H1 (cell line): ENCODE measurements at regions not wholly inside any gene's neighbourhood (a gene's known extent, or its start where the extent isn't known, plus 50 kb on each side); places are given as distances from the start of the nearest gene placed in this dataset.
"Not testable (repeated sequence)": the region's sequence is repeated elsewhere in the genome, so short reads cannot be mapped to it uniquely, and the experiment has no call there.

Experiments
- CTCF ChIA-PET: fragments of 300-600 bp; sonication (Branson Sonifier 250); formaldehyde crosslinking; loops from one replicate; lab custom pipeline; 2021; ENCODE audit not compliant: partially characterized antibody; lab: Charles Lee
- POLR2A ChIA-PET: fragments of 300-600 bp; sonication (Branson Sonifier 250); formaldehyde crosslinking; loops from one replicate; lab custom pipeline; 2021; ENCODE audit warnings: inconsistent platforms; ENCODE audit not compliant: partially characterized antibody; lab: Charles Lee
- DNase-seq, 2 experiments: peaks; one replicate each; pipeline versions ENCODE4 v3.0.0 to v3.0.0-alpha.2; 2010 to 2022; ENCODE audit warnings: low spot score in 2 of 2, low read depth in 1 of 2, mixed read lengths in 1 of 2
- FAIRE-seq: peaks from 2 replicates; lab custom pipeline; 2011; peaks lifted over from hg19 to GRCh38; lab: Jason Lieb, UNC
- H2AFZ ChIP-seq: 2 replicates; pipeline ENCODE4 v1.8.1; 2012; ENCODE audit warnings: low read length, inconsistent platforms
- H2AK5ac ChIP-seq: 2 replicates; pipeline ENCODE4 v1.6.1; 2013; ENCODE audit warnings: low read depth, low read length
- H2BK120ac ChIP-seq: replicated peaks from 2 replicates; pipeline ENCODE3; 2013; ENCODE audit warnings: low read depth, low read length, inconsistent platforms
- H2BK12ac ChIP-seq: 2 replicates; pipeline ENCODE4 v1.6.1; 2013; ENCODE audit warnings: low read depth, low read length
- H2BK15ac ChIP-seq: 2 replicates; pipeline ENCODE4 v1.6.1; 2013; ENCODE audit warnings: low read length
- H2BK20ac ChIP-seq: 2 replicates; pipeline ENCODE4 v1.6.1; 2013; ENCODE audit warnings: low read length
- H2BK5ac ChIP-seq: 2 replicates; pipeline ENCODE4 v1.6.1; 2013; ENCODE audit warnings: low read depth, low read length
- H3K14ac ChIP-seq: 2 replicates; pipeline ENCODE4 v1.6.1; 2013; ENCODE audit warnings: inconsistent platforms; ENCODE audit not compliant: insufficient read length
- H3K18ac ChIP-seq: 2 replicates; pipeline ENCODE4 v1.6.1; 2013; ENCODE audit warnings: low read length; ENCODE audit errors: extremely low read depth
- H3K23ac ChIP-seq: 2 replicates; pipeline ENCODE4 v1.6.1; 2013; ENCODE audit warnings: inconsistent platforms; ENCODE audit not compliant: insufficient read length
- H3K23me2 ChIP-seq: 2 replicates; pipeline ENCODE4 v1.6.1; 2013; ENCODE audit warnings: low read depth, low read length
- H3K27ac ChIP-seq: 2 replicates; pipeline ENCODE4 v1.6.1; 2011; ENCODE audit warnings: low read depth, low read length, inconsistent platforms
- H3K27me3 ChIP-seq, 4 experiments: replicated peaks in 1 of 4; 1 replicate in 1 of 4; 2 replicates in 3 of 4; pipeline versions ENCODE4 v1.6.1 to v1.8.1; 2011 to 2013; ENCODE audit warnings: low read length in 3 of 4, mild to moderate bottlenecking in 3 of 4, inconsistent platforms in 2 of 4, mixed read lengths in 2 of 4, moderate library complexity in 1 of 4; ENCODE audit not compliant: control insufficient read depth in 3 of 4, insufficient read depth in 3 of 4; ENCODE audit errors: extremely low read depth in 1 of 4
- H3K36me3 ChIP-seq, 4 experiments: 2 replicates each; pipeline versions ENCODE4 v1.6.1 to v1.8.1; 2011 to 2013; ENCODE audit warnings: mild to moderate bottlenecking in 4 of 4, low read length in 3 of 4, moderate library complexity in 2 of 4, control low read depth in 1 of 4, inconsistent platforms in 1 of 4; ENCODE audit not compliant: insufficient read depth in 4 of 4, control insufficient read depth in 2 of 4
- H3K4ac ChIP-seq: replicated peaks from 2 replicates; pipeline ENCODE3; 2013; ENCODE audit warnings: low read length, low read depth, mixed read lengths, inconsistent platforms; ENCODE audit not compliant: insufficient read length
- H3K4me1 ChIP-seq, 4 experiments: replicated peaks in 1 of 4; 1 replicate in 1 of 4; 2 replicates in 3 of 4; pipeline versions ENCODE4 v1.6.1 to v1.8.1; 2011 to 2013; ENCODE audit warnings: low read length in 3 of 4, inconsistent platforms in 2 of 4, mixed read lengths in 1 of 4; ENCODE audit not compliant: insufficient read depth in 4 of 4, control insufficient read depth in 3 of 4
- H3K4me2 ChIP-seq, 2 experiments: 2 replicates each; pipeline versions ENCODE4 v1.6.1 to v1.8.1; 2011 to 2013; ENCODE audit warnings: low read depth in 2 of 2, low read length in 2 of 2, control low read depth in 1 of 2, inconsistent platforms in 1 of 2, mild to moderate bottlenecking in 1 of 2; ENCODE audit not compliant: insufficient read depth in 1 of 2
- H3K4me3 ChIP-seq, 4 experiments: fragments of 200-600, 300-600 bp in 1 of 4; sonication (generic), shearing (Covaris generic), sonication (Bioruptor Twin) in 1 of 4; 2 replicates each; pipeline versions ENCODE4 v1.5.1 to v1.8.1; 2011 to 2016; ENCODE audit warnings: low read length in 4 of 4, low read depth in 3 of 4, control low read depth in 2 of 4, inconsistent platforms in 2 of 4, mild to moderate bottlenecking in 2 of 4, mixed read lengths in 1 of 4, moderate library complexity in 1 of 4; ENCODE audit not compliant: insufficient read depth in 2 of 4; ENCODE audit errors: extremely low read depth in 1 of 4
- H3K56ac ChIP-seq: replicated peaks from 2 replicates; pipeline ENCODE3; 2013; ENCODE audit warnings: low read depth, mild to moderate bottlenecking, mixed read lengths, low read length, inconsistent platforms; ENCODE audit not compliant: insufficient read length
- H3K79me1 ChIP-seq: 2 replicates; pipeline ENCODE4 v1.6.1; 2013; ENCODE audit warnings: low read depth, low read length, control low read depth
- H3K79me2 ChIP-seq, 2 experiments: 2 replicates each; pipeline versions ENCODE4 v1.6.1 to v1.8.1; 2012 to 2013; ENCODE audit warnings: low read length in 2 of 2, mild to moderate bottlenecking in 2 of 2, inconsistent platforms in 1 of 2; ENCODE audit not compliant: insufficient read depth in 2 of 2, control insufficient read depth in 1 of 2
- H3K9ac ChIP-seq, 4 experiments: replicated peaks in 1 of 4; 1 replicate in 1 of 4; 2 replicates in 3 of 4; pipeline versions ENCODE4 v1.6.1 to v1.8.1; 2011 to 2013; ENCODE audit warnings: low read depth in 3 of 4, low read length in 3 of 4, control low read depth in 2 of 4, mild to moderate bottlenecking in 2 of 4, moderate library complexity in 2 of 4, inconsistent platforms in 1 of 4; ENCODE audit errors: extremely low read depth in 1 of 4
- H3K9me3 ChIP-seq, 2 experiments: 2 replicates each; pipeline versions ENCODE4 v1.6.1 to v1.8.1; 2012 to 2013; ENCODE audit warnings: mild to moderate bottlenecking in 2 of 2, moderate library complexity in 2 of 2, control low read depth in 1 of 2, inconsistent platforms in 1 of 2, low read depth in 1 of 2, low read length in 1 of 2, mixed read lengths in 1 of 2; ENCODE audit not compliant: insufficient read depth in 2 of 2
- H4K20me1 ChIP-seq, 2 experiments: replicated peaks in 1 of 2; 2 replicates each; pipeline versions ENCODE3 to v1.8.1; 2011 to 2013; ENCODE audit warnings: inconsistent platforms in 2 of 2, low read length in 2 of 2, mild to moderate bottlenecking in 1 of 2; ENCODE audit not compliant: insufficient read depth in 2 of 2, control insufficient read depth in 1 of 2
- H4K5ac ChIP-seq: 2 replicates; pipeline ENCODE4 v1.6.1; 2013; ENCODE audit warnings: low read length, low read depth, mixed read lengths, inconsistent platforms; ENCODE audit not compliant: insufficient read length
- H4K8ac ChIP-seq: 2 replicates; pipeline ENCODE4 v1.8.0; 2013; ENCODE audit warnings: mild to moderate bottlenecking, moderate library complexity, low read length, inconsistent platforms; ENCODE audit not compliant: insufficient read depth; ENCODE audit errors: extremely low read depth
- H4K91ac ChIP-seq: replicated peaks from 2 replicates; pipeline ENCODE3; 2013; ENCODE audit warnings: low read length, mixed read lengths, inconsistent platforms; ENCODE audit not compliant: insufficient read length
- KDM1A ChIP-seq: fragments of 200-600, 300-600 bp; sonication (generic); IDR thresholded peaks from 2 replicates; pipeline ENCODE4 v1.7.1; 2016; ENCODE audit warnings: mild to moderate bottlenecking, low read length, borderline replicate concordance
- WGBS, 2 experiments: shearing (Covaris generic) in 1 of 2; methylation state at CpG; one replicate each; pipeline versions ENCODE4 v1.1.6 to v1.1.7; 2013 to 2015; ENCODE audit warnings: low lambda C conversion rate in 2 of 2, mixed read lengths in 2 of 2, inconsistent platforms in 1 of 2, low coverage in 1 of 2, missing lambda C conversion rate in 1 of 2; ENCODE audit not compliant: insufficient replicate concordance in 2 of 2, insufficient coverage in 1 of 2, insufficient read length in 1 of 2; ENCODE audit errors: extremely low coverage in 1 of 2, missing lambda C conversion rate in 1 of 2; 5-methylcytosine and 5-hydroxymethylcytosine counted together

- FAIRE-seq: not testable (repeated sequence)
- TF ChIP-seq KDM1A: peak; percentile 31; the same call in 1 of the 2 replicates
- TF ChIP-seq, all 59 proteins: peak for 1; not testable (repeated sequence) for 58
- H3K36me3 ChIP-seq, H3K23ac ChIP-seq, H3K27ac ChIP-seq, H2BK120ac ChIP-seq, H3K9ac ChIP-seq, H3K79me1 ChIP-seq, H2BK12ac ChIP-seq, H3K23me2 ChIP-seq, H3K79me2 ChIP-seq, DNase-seq, H3K4me2 ChIP-seq, H3K4me3 ChIP-seq, H2BK15ac ChIP-seq, H3K4me1 ChIP-seq, H3K56ac ChIP-seq, H2BK5ac ChIP-seq, H2AFZ ChIP-seq, H3K18ac ChIP-seq, H4K5ac ChIP-seq, H4K8ac ChIP-seq, H3K27me3 ChIP-seq, H2AK5ac ChIP-seq, H2BK20ac ChIP-seq, H4K91ac ChIP-seq, H3K14ac ChIP-seq, H4K20me1 ChIP-seq, H3K4ac ChIP-seq: not testable (repeated sequence)
- POLR2A ChIA-PET: interaction anchor here (1.2 kb wide), 1 partner anchor 89 kb away, joined by 3 read pairs; no protein-coding TSS in a partner anchor
- CTCF ChIA-PET: interaction anchor here (1.2 kb wide), 1 partner anchor 58 kb away, joined by 3 read pairs; no protein-coding TSS in a partner anchor
- WGBS, 2 experiments: 47% methylated on average over 1 of the region's 1 CpG; no CpG with 5 or more reads in 1 of the 2 experiments
- peaks cover 9 to 21% of the 10 kb centered on the region in 2 experiments; a peak in 3 of 4 replicates for H3K9me3 ChIP-seq
These were observed 95.6 kb upstream of the PTGDR start for GRCh38 chr14:52171932-52172331.
